Activated naive CD4-positive, alpha-beta T cell treated with Interleukin-2 at 50 U/mL for 16 hours (primary cell): ENCODE measurements at regions not wholly inside any gene's neighbourhood (a gene's known extent, or its start where the extent isn't known, plus 50 kb on each side); places are given as distances from the start of the nearest gene placed in this dataset.

Source experiments
- DNase-seq: peaks from one replicate; pipeline ENCODE4 v3.0.0-alpha.2; 2020

DNA sequence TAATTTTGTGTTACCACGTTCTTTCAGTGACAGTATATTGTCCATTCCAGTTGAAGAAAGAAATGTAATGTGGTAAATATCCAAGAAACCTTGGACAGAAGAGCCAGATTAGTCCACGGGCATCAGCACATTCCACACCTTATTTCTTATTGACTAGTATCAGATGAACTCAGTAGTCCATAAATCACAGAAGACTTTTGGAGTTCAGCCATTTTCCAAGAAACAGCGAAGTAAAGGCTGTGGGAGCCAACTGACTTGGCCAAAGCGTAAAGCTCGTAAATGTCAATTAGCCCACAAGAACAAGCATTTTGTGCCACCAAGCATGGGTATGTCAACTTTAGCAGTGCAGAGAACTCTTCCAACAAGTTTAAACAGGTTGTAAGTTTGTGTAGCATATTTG, 60.2 kb upstream of the STARD4 start:
- DNase-seq = no peak

DNA sequence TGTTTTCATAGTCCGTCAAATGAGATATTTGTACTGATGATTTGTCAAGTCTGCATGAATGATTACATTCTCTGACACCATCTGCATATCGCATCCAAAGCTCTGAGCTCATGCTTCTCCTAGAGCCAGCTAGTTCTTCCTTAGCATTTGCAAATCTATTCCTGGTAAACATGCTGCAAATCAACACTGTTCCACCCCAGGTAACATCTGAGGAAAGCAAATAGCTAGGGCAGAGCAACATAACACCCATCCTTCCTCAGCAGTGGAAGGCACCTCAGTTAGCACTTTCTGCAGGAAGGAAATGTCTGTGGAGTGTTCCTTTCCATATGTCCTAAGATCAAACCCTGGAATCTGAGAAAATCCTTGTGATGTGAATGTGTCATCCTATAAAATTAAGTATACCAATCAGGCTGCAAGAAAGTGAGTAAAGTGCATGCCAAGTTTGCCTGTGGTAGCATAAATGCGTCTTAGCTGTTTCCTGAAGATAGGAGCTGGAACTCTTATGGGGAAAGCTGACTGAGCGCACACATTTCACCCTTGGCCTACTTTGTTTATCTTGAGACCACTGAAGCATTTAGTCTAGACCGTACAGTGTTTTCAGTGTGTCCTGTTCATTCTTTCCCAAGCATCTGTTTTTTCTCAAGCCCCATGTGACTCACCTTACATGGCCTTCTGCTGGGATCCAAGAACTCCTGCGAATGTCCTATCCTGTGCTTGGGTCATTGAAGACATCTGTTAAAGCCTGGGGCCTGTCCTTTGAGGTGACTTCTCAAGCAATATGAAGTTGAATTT, 50.9 kb upstream of the STARD4 start:
- no peak for DNase-seq

DNA sequence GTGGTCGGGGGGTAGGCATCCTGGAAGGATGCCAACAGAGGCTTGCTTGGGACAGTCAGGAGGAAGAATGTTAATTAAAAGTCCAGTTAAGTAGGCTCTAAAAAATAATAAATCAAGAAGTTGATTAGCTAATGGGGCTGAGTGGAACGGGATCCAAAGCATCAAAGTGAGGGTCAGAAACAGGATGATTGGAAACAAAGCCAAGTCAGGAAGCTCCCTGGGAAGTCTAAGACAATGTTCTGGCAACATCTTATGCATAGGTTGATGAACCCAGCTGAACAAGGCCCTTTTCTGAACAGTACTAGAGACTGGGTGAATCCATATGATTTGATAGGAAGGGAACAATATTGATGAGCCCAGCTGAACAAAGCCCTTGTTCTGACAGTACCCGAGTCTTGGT, 50.2 kb upstream of the STARD4 start:
- no peak for DNase-seq
